T-cell (primary cell): ENCODE measurements at regions not wholly inside any gene's neighbourhood (a gene's known extent, or its start where the extent isn't known, plus 50 kb on each side); places are given as distances from the start of the nearest gene placed in this dataset.

ENCODE experiments used
- ATAC-seq, 4 experiments: fragments of 200-7000 bp in 3 of 4; fragments of 150-1000 bp in 1 of 4; cut with Tn5 transposase; replicated peaks in 1 of 4; 1 replicate in 3 of 4; 2 replicates in 1 of 4; pipeline ENCODE4 v1.10.0; 2021; ENCODE audit warnings: moderate library complexity in 3 of 4, mild to moderate bottlenecking in 2 of 4, moderate number of reproducible peaks in 1 of 4
- CTCF ChIA-PET, 2 donors: fragments of 300-600 bp; sonication (Branson Sonifier 250); formaldehyde crosslinking; loops; one replicate each; lab custom pipeline; 2022; ENCODE audit warnings: antibody characterized with exemption in 2 of 2; lab: Charles Lee
- POLR2A ChIA-PET, 2 donors: fragments of 300-600 bp; sonication (Branson Sonifier 250); formaldehyde crosslinking; loops; one replicate each; lab custom pipeline; 2022; ENCODE audit warnings: antibody characterized with exemption in 2 of 2; lab: Charles Lee
- DNase-seq, 35 experiments: peaks; one replicate each; pipeline versions ENCODE4 v3.0.0 to v3.0.0-alpha.2; 2013 to 2023
- H3K27ac ChIP-seq: one replicate; pipeline ENCODE4 v1.5.1; 2013; ENCODE audit warnings: low read length
- H3K27me3 ChIP-seq, 2 experiments: replicated peaks in 1 of 2; 1 replicate in 1 of 2; 2 replicates in 1 of 2; pipeline versions ENCODE4 v1.6.1 to v1.7.0; 2013; ENCODE audit warnings: low read length in 1 of 2, mixed read lengths in 1 of 2; ENCODE audit not compliant: control insufficient read depth in 2 of 2, insufficient read depth in 2 of 2; ENCODE audit errors: extremely low read depth in 1 of 2
- H3K36me3 ChIP-seq, 2 donors: 1 replicate in 1 of 2; 2 replicates in 1 of 2; pipeline versions ENCODE4 v1.6.1 to v1.7.0; 2013; ENCODE audit warnings: low read length in 1 of 2; ENCODE audit not compliant: control insufficient read depth in 2 of 2, insufficient read depth in 1 of 2; ENCODE audit errors: extremely low read depth in 1 of 2
- H3K4me1 ChIP-seq, 2 experiments: 1 replicate in 1 of 2; 2 replicates in 1 of 2; pipeline versions ENCODE4 v1.6.1 to v1.7.0; 2013; ENCODE audit warnings: low read length in 2 of 2, mixed read lengths in 1 of 2; ENCODE audit not compliant: insufficient read depth in 2 of 2, control insufficient read depth in 1 of 2; ENCODE audit errors: extremely low read depth in 1 of 2
- H3K4me3 ChIP-seq, 2 donors: 1 replicate in 1 of 2; 2 replicates in 1 of 2; pipeline versions ENCODE4 v1.5.1 to v1.7.0; 2013; ENCODE audit warnings: mild to moderate bottlenecking in 2 of 2, low read length in 1 of 2, moderate library complexity in 1 of 2; ENCODE audit not compliant: control insufficient read depth in 1 of 2; ENCODE audit errors: extremely low read depth in 1 of 2
- H3K9me3 ChIP-seq: 2 replicates; pipeline ENCODE4 v1.7.0; 2013
- H3K27ac Mint-ChIP-seq, 2 donors: one replicate each; pipeline ENCODE4 v1.8.0; 2020 to 2021; ENCODE audit warnings: mild to moderate bottlenecking in 2 of 2, mixed read lengths in 2 of 2
- H3K27me3 Mint-ChIP-seq, 2 donors: one replicate each; pipeline ENCODE4 v1.8.0; 2021 to 2022; ENCODE audit warnings: mixed read lengths in 2 of 2
- H3K36me3 Mint-ChIP-seq: one replicate; pipeline ENCODE4 v1.8.0; 2021; ENCODE audit warnings: mixed read lengths
- H3K4me1 Mint-ChIP-seq, 3 donors: one replicate each; pipeline ENCODE4 v1.8.0; 2020 to 2022; ENCODE audit warnings: mixed read lengths in 3 of 3, mild to moderate bottlenecking in 1 of 3
- H3K4me3 Mint-ChIP-seq, 3 donors: one replicate each; pipeline ENCODE4 v1.8.0; 2020 to 2022; ENCODE audit warnings: mild to moderate bottlenecking in 3 of 3, mixed read lengths in 3 of 3, moderate library complexity in 3 of 3
- H3K9me3 Mint-ChIP-seq, 3 donors: one replicate each; pipeline ENCODE4 v1.8.0; 2020 to 2022; ENCODE audit warnings: mixed read lengths in 3 of 3
- WGBS: methylation state at CpG from one replicate; pipeline ENCODE4 v1.1.5; 2013; ENCODE audit warnings: missing lambda C conversion rate; ENCODE audit not compliant: insufficient coverage; 5-methylcytosine and 5-hydroxymethylcytosine counted together

DNA sequence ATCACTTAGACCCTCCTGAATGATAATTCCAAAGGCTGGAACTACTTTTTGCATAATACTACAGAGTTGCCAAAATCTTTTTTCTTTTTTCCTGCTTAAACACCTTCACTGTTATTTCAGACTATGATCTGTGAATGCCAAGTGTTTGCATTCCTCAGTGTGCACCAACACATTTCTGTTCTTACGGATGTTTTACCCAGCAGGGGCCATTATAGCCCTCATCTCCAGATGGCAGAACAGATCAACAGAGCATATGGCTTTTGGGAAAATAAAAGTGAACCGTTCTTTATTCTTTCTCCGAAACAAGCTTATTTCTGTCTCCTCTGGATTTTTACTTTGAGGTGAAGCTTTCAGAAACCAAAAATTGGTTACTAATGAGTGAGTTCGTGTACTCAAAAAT lies 1226.6 kb upstream of the FAM98A start:
- Mint-ChIP-seq H3K27me3 (no peaks in the 10 kb centered on the region), H3K4me1 (no peaks in the 10 kb centered on the region), H3K27ac (no peak overlapping the region), H3K4me3 (no peak overlapping the region), H3K36me3 (no peaks in the 10 kb centered on the region), H3K9me3 (peaks cover 10 to 21% (median 16%) of the 10 kb centered on the region in 3 donors)
- H3K4me3 ChIP-seq, result no peak overlapping the region
- H3K4me1 ChIP-seq, result no peaks in the 10 kb centered on the region
- no peaks in the 10 kb centered on the region for H3K27me3 ChIP-seq
- ChIA-PET CTCF (no interaction called here), POLR2A (no interaction called here)
- no peak overlapping the region for H3K27ac ChIP-seq
- DNase-seq (no peak), ATAC-seq (no peak)
- H3K9me3 ChIP-seq, result no peaks in the 10 kb centered on the region
- H3K36me3 ChIP-seq, result no peaks in the 10 kb centered on the region
- WGBS, result 100% methylated on average over 2 of the region's 4 CpGs

DNA sequence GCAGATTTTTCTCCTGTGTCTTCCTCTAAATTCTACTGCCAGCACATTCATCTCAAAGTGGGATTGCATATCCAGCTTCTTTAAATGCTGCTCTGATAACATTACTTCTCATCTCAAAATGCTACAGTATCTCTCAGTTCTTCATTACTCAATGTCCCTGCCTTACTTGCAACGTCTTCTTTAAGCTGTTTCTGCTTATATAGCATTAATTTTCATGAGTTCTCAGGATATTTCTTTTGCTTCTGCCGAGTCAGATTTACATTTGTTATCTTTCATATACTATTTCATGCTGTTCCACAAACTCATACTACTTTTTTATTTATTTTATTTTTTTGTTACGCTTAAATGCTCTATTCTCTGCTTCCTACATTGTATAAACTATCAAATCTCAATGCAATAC lies 1223.5 kb upstream of the FAM98A start:
- Histone ChIP-seq H3K27ac (no peak overlapping the region), H3K27me3 (no peaks in the 10 kb centered on the region), H3K36me3 (no peaks in the 10 kb centered on the region), H3K4me3 (no peak overlapping the region), H3K4me1 (no peaks in the 10 kb centered on the region), H3K9me3 (no peaks in the 10 kb centered on the region)
- 33% methylated on average over 1 of the region's 3 CpGs for WGBS
- Mint-ChIP-seq H3K27me3 (no peaks in the 10 kb centered on the region), H3K9me3 (peaks cover 10 to 17% (median 10%) of the 10 kb centered on the region in 3 donors), H3K36me3 (no peaks in the 10 kb centered on the region), H3K4me3 (no peak overlapping the region), H3K4me1 (no peaks in the 10 kb centered on the region), H3K27ac (no peak overlapping the region)
- ChIA-PET CTCF (no interaction called here), POLR2A (no interaction called here)
- ATAC-seq (no peak), DNase-seq (no peak)

DNA sequence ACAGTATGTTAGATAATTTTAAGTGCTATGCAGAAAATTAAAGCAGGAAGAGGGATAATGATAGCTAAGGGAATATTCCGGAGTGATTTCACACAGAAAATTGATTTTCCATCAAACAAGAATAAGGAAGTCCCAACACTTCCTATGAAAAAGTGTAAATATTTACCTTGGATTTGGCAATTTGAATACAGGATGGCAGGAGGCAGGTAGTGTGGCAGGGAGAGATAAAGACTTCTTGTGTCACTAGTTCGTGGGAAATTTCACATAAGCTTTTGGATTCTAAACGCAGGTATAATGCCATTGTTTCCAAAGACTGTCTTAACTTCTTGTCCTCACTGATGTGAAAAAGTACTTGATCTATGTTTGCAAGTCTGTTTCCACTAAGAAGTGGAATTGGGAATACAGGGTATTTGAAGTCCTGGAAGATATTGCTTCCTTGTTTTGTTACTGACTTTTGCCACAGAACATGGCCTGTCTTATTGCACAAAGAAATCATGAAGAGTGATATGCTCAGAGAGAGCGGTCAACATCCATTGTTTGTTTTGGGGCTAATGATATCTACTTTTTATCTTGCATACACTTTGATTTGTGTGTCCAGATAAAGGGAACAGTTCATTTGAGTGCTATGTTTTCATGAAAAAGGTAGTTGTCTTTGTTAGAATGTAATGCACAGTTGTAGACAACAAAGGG lies 1216.1 kb upstream of the FAM98A start:
- no peaks in the 10 kb centered on the region for H3K36me3 Mint-ChIP-seq
- DNase-seq, result no peak

DNA sequence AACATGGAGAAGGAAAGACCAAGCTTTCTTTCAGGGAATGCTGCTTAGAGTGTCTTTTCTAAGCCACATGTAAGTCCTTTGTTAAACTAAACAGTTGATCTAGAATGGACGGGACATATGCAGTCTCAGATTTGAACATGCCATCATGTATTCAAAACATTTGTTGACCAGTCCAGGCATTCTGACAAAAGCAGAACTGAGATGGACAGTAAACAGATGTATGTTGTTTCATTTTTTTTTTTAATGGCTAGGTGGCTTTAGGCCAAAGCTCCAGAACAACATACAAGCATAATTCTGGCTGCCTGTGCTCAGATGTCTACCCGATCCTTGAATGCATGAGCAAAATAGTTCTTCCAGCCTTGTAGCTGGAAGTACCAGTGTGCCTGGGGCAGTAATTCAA lies 1211.4 kb upstream of the FAM98A start:
- no peak for DNase-seq
- no peaks in the 10 kb centered on the region for H3K9me3 ChIP-seq
- no peak overlapping the region for H3K4me3 Mint-ChIP-seq
- POLR2A ChIA-PET, result no interaction called here
- WGBS, result 67% methylated on average over 1 of the region's 2 CpGs
- ATAC-seq, result no peak
- H3K4me3 ChIP-seq, result no peak overlapping the region
- no peak overlapping the region for H3K27ac ChIP-seq
- no peaks in the 10 kb centered on the region for H3K9me3 Mint-ChIP-seq
- H3K36me3 ChIP-seq, result no peaks in the 10 kb centered on the region
- no peaks in the 10 kb centered on the region for H3K36me3 Mint-ChIP-seq
- no peak overlapping the region for H3K27ac Mint-ChIP-seq
- H3K4me1 Mint-ChIP-seq, result no peaks in the 10 kb centered on the region
- CTCF ChIA-PET, result no interaction called here
- H3K27me3 ChIP-seq, result no peaks in the 10 kb centered on the region
- H3K27me3 Mint-ChIP-seq, result no peaks in the 10 kb centered on the region
- H3K4me1 ChIP-seq, result no peaks in the 10 kb centered on the region

More for the DNA sequence above, 1216.1 kb upstream of the FAM98A start:
- H3K9me3 ChIP-seq, result no peaks in the 10 kb centered on the region
- 67% methylated on average over 2 of the region's 4 CpGs for WGBS
- POLR2A ChIA-PET, result no interaction called here
- no peak for ATAC-seq
- Mint-ChIP-seq H3K27ac (no peak overlapping the region), H3K9me3 (peaks cover 0 to 6% (median 0%) of the 10 kb centered on the region in 3 donors), H3K27me3 (no peaks in the 10 kb centered on the region), H3K4me3 (no peak overlapping the region), H3K4me1 (no peaks in the 10 kb centered on the region)
- CTCF ChIA-PET, result no interaction called here
- no peak overlapping the region for H3K4me3 ChIP-seq
- H3K27me3 ChIP-seq, result no peaks in the 10 kb centered on the region
- H3K36me3 ChIP-seq, result no peaks in the 10 kb centered on the region
- H3K4me1 ChIP-seq, result no peaks in the 10 kb centered on the region
- no peak overlapping the region for H3K27ac ChIP-seq

DNA sequence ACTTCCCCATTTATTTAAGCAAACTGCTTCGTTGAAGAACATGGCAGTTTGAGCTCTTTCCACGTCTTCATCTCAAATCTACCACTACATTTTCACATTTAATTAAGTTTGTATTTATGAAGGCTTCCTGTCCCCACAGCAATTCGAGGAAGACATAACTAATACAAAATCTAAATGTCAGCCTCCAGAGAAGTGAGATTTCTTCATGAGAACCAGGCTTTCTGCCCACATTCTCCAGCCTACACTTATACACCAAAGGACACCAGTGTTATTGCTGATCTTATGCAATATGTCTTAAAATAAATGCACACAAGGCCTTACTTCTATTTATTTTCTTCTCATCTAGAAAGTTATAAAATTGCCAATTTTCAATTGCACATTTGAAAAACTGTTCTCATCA lies 1209.3 kb upstream of the FAM98A start:
- Mint-ChIP-seq H3K4me3 (no peak overlapping the region), H3K36me3 (no peaks in the 10 kb centered on the region), H3K9me3 (no peaks in the 10 kb centered on the region), H3K27me3 (no peaks in the 10 kb centered on the region), H3K4me1 (no peaks in the 10 kb centered on the region), H3K27ac (no peak overlapping the region)
- Histone ChIP-seq H3K4me3 (no peak overlapping the region), H3K27ac (no peak overlapping the region), H3K9me3 (no peaks in the 10 kb centered on the region), H3K4me1 (no peaks in the 10 kb centered on the region), H3K36me3 (no peaks in the 10 kb centered on the region), H3K27me3 (no peaks in the 10 kb centered on the region)
- POLR2A ChIA-PET, result interaction anchor here in 1 of 2 donors (0.7 kb wide), 1 partner anchor 715 kb away, joined by 3 read pairs; no protein-coding TSS in a partner anchor
- CTCF ChIA-PET, result no interaction called here
- DNase-seq (no peak), ATAC-seq (no peak)
- WGBS, result no CpG with 5 or more reads among the region's 3 CpGs

DNA sequence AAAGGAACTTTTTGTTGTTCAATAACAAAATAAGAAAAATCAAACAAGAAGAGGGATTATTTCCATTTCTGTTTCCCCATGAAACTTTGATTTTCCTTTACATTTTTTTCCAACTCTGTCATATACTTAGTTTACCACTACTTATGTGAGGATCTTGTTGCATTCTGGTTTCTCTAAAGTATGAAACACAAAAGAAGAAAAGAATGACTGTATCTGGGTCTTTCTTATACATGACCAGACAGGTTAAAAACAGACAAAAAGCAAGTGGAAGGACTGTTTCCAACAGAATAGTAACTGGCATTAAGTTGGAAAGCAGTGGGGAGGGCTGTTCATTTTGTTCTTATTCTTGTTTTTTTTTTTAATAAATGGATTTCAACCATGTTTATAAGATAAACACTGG lies 1207.8 kb upstream of the FAM98A start:
- Histone ChIP-seq H3K27me3 (no peaks in the 10 kb centered on the region), H3K4me1 (no peaks in the 10 kb centered on the region), H3K4me3 (no peak overlapping the region), H3K36me3 (no peaks in the 10 kb centered on the region), H3K27ac (no peak overlapping the region), H3K9me3 (no peaks in the 10 kb centered on the region)
- Mint-ChIP-seq H3K4me1 (no peaks in the 10 kb centered on the region), H3K4me3 (no peak overlapping the region), H3K36me3 (no peaks in the 10 kb centered on the region), H3K9me3 (no peaks in the 10 kb centered on the region), H3K27ac (no peak overlapping the region), H3K27me3 (no peaks in the 10 kb centered on the region)
- ChIA-PET POLR2A (no interaction called here), CTCF (no interaction called here)
- DNase-seq (no peak), ATAC-seq (no peak)

DNA sequence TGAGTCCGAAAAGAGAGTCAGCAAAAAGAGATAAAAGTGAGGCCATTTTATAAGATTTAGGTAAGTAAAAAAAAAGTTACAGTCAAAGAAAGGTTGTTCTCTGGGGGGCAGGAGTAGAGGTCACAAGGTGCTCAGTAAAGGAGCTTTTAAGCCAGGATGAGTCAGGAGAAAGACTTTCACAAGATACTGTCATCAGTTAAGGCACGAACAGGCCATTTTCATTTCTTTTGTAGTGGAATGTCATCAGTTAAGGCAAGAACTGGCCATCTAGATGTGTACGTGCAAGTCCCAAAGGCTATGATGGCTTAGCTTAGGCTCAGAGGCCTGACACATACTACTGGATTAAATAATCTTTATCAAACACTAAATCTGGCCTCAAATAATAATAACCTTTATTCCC lies 1207.3 kb upstream of the FAM98A start:
- Histone ChIP-seq H3K36me3 (no peaks in the 10 kb centered on the region), H3K4me3 (no peak overlapping the region), H3K27ac (no peak overlapping the region), H3K27me3 (no peaks in the 10 kb centered on the region), H3K4me1 (no peaks in the 10 kb centered on the region), H3K9me3 (no peaks in the 10 kb centered on the region)
- Mint-ChIP-seq H3K27me3 (no peaks in the 10 kb centered on the region), H3K27ac (no peak overlapping the region), H3K36me3 (no peaks in the 10 kb centered on the region), H3K9me3 (no peaks in the 10 kb centered on the region), H3K4me3 (no peak overlapping the region), H3K4me1 (no peaks in the 10 kb centered on the region)
- no peak for ATAC-seq
- no peak for DNase-seq
- WGBS, result no CpG with 5 or more reads among the region's 3 CpGs
- CTCF ChIA-PET, result no interaction called here
- POLR2A ChIA-PET, result no interaction called here
